SK-N-SH (cell line): ENCODE measurements at regions not wholly inside any gene's neighbourhood (a gene's known extent, or its start where the extent isn't known, plus 50 kb on each side); places are given as distances from the start of the nearest gene placed in this dataset.
A peak's percentile ranks its signal among the peaks of the same experiment; 100 is the strongest.

ENCODE experiments used
- CTCF ChIA-PET: fragments of 300-600, 350-600 bp; formaldehyde crosslinking; extraction: SDS; loops from one replicate; lab custom pipeline; 2021; lab: Yijun Ruan, JAX
- POLR2A ChIA-PET: fragments of 350-600 bp; sonication (Branson Sonifier 250); formaldehyde crosslinking; extraction: SDS; loops from one replicate; lab custom pipeline; 2020; ENCODE audit warnings: antibody characterized with exemption, inconsistent platforms; lab: Yijun Ruan, JAX
- DNase-seq: peaks from one replicate; pipeline ENCODE4 v3.0.0; 2012
- H2AFZ ChIP-seq: fragments of 200-600 bp; sonication (generic); 2 replicates; pipeline ENCODE4 v1.8.1; 2016; ENCODE audit warnings: antibody characterized with exemption, mild to moderate bottlenecking, low read depth
- H3F3A ChIP-seq: fragments of 200-600 bp; sonication (generic); replicated peaks from 2 replicates; pipeline ENCODE3; 2016; ENCODE audit warnings: antibody characterized with exemption, mild to moderate bottlenecking; ENCODE audit not compliant: insufficient read depth
- H3K27ac ChIP-seq, 2 experiments: fragments of 200-500 bp in 1 of 2; fragments of 200-600 bp in 1 of 2; sonication (Bioruptor generic) in 1 of 2; sonication (generic), shearing (Covaris generic) in 1 of 2; 2 replicates each; pipeline versions ENCODE4 v1.5.1 to v1.6.1; 2014 to 2016; ENCODE audit warnings: low read depth in 2 of 2, inconsistent platforms in 1 of 2, low read length in 1 of 2, mild to moderate bottlenecking in 1 of 2, mixed read lengths in 1 of 2
- H3K27me3 ChIP-seq: fragments of 200-600 bp; sonication (generic), shearing (Covaris generic); 2 replicates; pipeline ENCODE4 v1.6.1; 2016; ENCODE audit warnings: mixed run types; ENCODE audit not compliant: insufficient read depth
- H3K36me3 ChIP-seq, 2 experiments: fragments of 200-500 bp in 1 of 2; fragments of 200-600 bp in 1 of 2; sonication (Bioruptor generic) in 1 of 2; sonication (generic) in 1 of 2; replicated peaks in 1 of 2; 2 replicates each; pipeline versions ENCODE3 to v1.5.1; 2014 to 2016; ENCODE audit warnings: low read length in 1 of 2, mild to moderate bottlenecking in 1 of 2; ENCODE audit not compliant: insufficient read depth in 2 of 2, control insufficient read depth in 1 of 2
- H3K4me1 ChIP-seq, 2 experiments: fragments of 200-500 bp in 1 of 2; fragments of 200-600 bp in 1 of 2; sonication (Bioruptor generic) in 1 of 2; sonication (generic), shearing (Covaris generic) in 1 of 2; 2 replicates each; pipeline versions ENCODE4 v1.5.1 to v1.6.1; 2014 to 2016; ENCODE audit warnings: low read depth in 1 of 2, low read length in 1 of 2, mixed run types in 1 of 2; ENCODE audit not compliant: insufficient read depth in 2 of 2, control insufficient read depth in 1 of 2
- H3K4me2 ChIP-seq: fragments of 200-600 bp; sonication (generic), shearing (Covaris generic); 2 replicates; pipeline ENCODE4 v1.6.1; 2017; ENCODE audit warnings: mixed run types
- H3K4me3 ChIP-seq, 2 experiments: fragments of 200-500 bp in 1 of 2; fragments of 200-600 bp in 1 of 2; sonication (Bioruptor generic) in 1 of 2; sonication (generic), shearing (Covaris generic) in 1 of 2; 2 replicates each; pipeline versions ENCODE4 v1.5.1 to v1.8.1; 2014 to 2016; ENCODE audit warnings: low read depth in 2 of 2, inconsistent platforms in 1 of 2, low read length in 1 of 2, mild to moderate bottlenecking in 1 of 2, mixed read lengths in 1 of 2, moderate library complexity in 1 of 2
- H3K79me2 ChIP-seq: fragments of 200-600 bp; sonication (generic); 2 replicates; pipeline ENCODE4 v1.8.1; 2017; ENCODE audit warnings: mild to moderate bottlenecking; ENCODE audit not compliant: insufficient read depth
- H3K9ac ChIP-seq: fragments of 200-600 bp; sonication (generic); 2 replicates; pipeline ENCODE4 v1.6.1; 2017; ENCODE audit warnings: mixed run types
- H3K9me2 ChIP-seq: fragments of 200-600 bp; sonication (generic); 2 replicates; pipeline ENCODE4 v1.6.1; 2017; ENCODE audit warnings: mixed run types
- H3K9me3 ChIP-seq: fragments of 200-600 bp; sonication (generic); 2 replicates; pipeline ENCODE4 v1.6.1; 2017; ENCODE audit warnings: mixed run types, mild to moderate bottlenecking, moderate library complexity
- H4K20me1 ChIP-seq: fragments of 200-600 bp; sonication (generic); 2 replicates; pipeline ENCODE4 v1.6.1; 2017; ENCODE audit warnings: mild to moderate bottlenecking, mixed run types; ENCODE audit not compliant: insufficient read depth
- CHD2 ChIP-seq: fragments of 150-350 bp; IDR thresholded peaks from 2 replicates; pipeline ENCODE4 v1.6.1; 2018; ENCODE audit warnings: low read length; ENCODE audit not compliant: partially characterized antibody
- EP300 ChIP-seq, 2 experiments: IDR thresholded peaks; 2 replicates each; pipeline versions ENCODE4 v1.4.0 to v1.6.1; 2012; ENCODE audit warnings: borderline replicate concordance in 1 of 2, low read depth in 1 of 2, low read length in 1 of 2
- FOSL2 ChIP-seq: IDR thresholded peaks from 2 replicates; pipeline ENCODE4 v1.4.0; 2012; ENCODE audit warnings: low read depth, mild to moderate bottlenecking, moderate library complexity, borderline replicate concordance
- GABPA ChIP-seq: IDR thresholded peaks from 2 replicates; pipeline ENCODE4 v1.4.0; 2012; ENCODE audit warnings: low read depth, mild to moderate bottlenecking
- GATA2 ChIP-seq: sonication (generic); formaldehyde crosslinking; IDR thresholded peaks from 2 replicates; pipeline ENCODE4 v1.5.0; 2020; ENCODE audit warnings: mild to moderate bottlenecking, missing genetic modification reagents
- JUND ChIP-seq: IDR thresholded peaks from 2 replicates; pipeline ENCODE4 v1.4.0; 2012
- NRF1 ChIP-seq: IDR thresholded peaks from 2 replicates; pipeline ENCODE4 v1.6.1; 2012; ENCODE audit warnings: low read depth, mild to moderate bottlenecking, low read length
- POLR2AphosphoS5 ChIP-seq: IDR thresholded peaks from 2 replicates; pipeline ENCODE4 v1.6.1; 2012; ENCODE audit warnings: low read depth, low read length
- RCOR1 ChIP-seq: fragments of 150-350 bp; IDR thresholded peaks from 2 replicates; pipeline ENCODE4 v1.6.1; 2017; ENCODE audit warnings: antibody characterized with exemption, low read length
- RFX5 ChIP-seq: IDR thresholded peaks from 2 replicates; pipeline ENCODE4 v1.6.1; 2012; ENCODE audit warnings: mild to moderate bottlenecking, improper control_type of control experiment, low read length
- RXRA ChIP-seq: IDR thresholded peaks from 2 replicates; pipeline ENCODE4 v1.4.0; 2012; ENCODE audit warnings: low read depth, mild to moderate bottlenecking, borderline replicate concordance
- SIN3A ChIP-seq: IDR thresholded peaks from 2 replicates; pipeline ENCODE4 v1.6.1; 2012; ENCODE audit warnings: low read depth, mild to moderate bottlenecking, low read length, moderate library complexity, borderline replicate concordance
- SMC3 ChIP-seq: IDR thresholded peaks from 2 replicates; pipeline ENCODE4 v1.6.1; 2012; ENCODE audit warnings: low read depth, low read length, improper control_type of control experiment
- WGBS: methylation state at CpG from one replicate; pipeline ENCODE4 v1.1.6; 2017; ENCODE audit warnings: low lambda C conversion rate; 5-methylcytosine and 5-hydroxymethylcytosine counted together
- TF ChIP-seq, protein P1 (sequence below): IDR thresholded peaks from 2 replicates; pipeline ENCODE4; 2012
- TF ChIP-seq, protein P2 (sequence below): IDR thresholded peaks from 2 replicates; pipeline ENCODE4 v1.4.0; 2012; ENCODE audit warnings: low read depth, borderline replicate concordance
- TF ChIP-seq, protein P3 (sequence below): fragments of 200-600 bp; sonication (generic); IDR thresholded peaks from 2 replicates; pipeline ENCODE4 v1.6.1; 2017; ENCODE audit warnings: antibody characterized with exemption, mild to moderate bottlenecking, moderate library complexity
- TF ChIP-seq, protein P4 (sequence below): fragments of 150-350 bp; IDR thresholded peaks from 2 replicates; pipeline ENCODE4 v1.6.1; 2016; ENCODE audit warnings: mild to moderate bottlenecking, low read depth, low read length

DNA sequence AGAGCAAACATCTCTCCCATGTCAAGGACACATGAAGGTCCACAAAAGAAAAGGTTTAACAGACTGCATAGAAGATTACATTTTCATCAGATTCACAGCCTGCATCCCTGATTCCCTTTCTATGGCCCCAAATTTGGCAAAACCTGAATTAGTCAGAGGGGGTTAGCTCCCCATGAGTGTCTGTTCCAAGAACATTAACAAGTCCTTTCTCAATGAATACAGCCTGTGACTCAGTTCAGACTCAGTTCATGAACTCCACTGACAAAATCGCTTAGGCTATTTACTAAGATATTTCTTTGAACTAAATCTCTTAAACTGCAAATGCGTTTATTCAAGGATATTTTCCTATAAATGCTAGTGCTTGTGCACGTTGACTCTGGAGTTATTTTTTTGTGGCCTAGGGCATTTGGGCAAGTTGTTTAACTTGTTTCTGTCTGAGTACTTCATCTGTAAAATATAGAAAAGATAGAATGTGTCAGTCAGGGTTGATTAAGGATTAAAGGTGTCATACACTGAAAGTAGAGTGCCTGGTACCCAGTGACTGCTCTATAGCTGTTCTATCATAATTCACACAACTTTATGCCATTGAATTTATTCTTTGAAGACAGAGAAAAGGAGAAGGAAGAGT, 422.6 kb downstream of the HTR1B start:
- Histone ChIP-seq H3K79me2 (no peaks in the 10 kb centered on the region), H4K20me1 (no peaks in the 10 kb centered on the region), H3K36me3 (no peaks in the 10 kb centered on the region), H3K9ac (no peak overlapping the region), H3K4me1 (no peaks in the 10 kb centered on the region; a peak in 1 of 4 replicates), H3K9me3 (no peaks in the 10 kb centered on the region), H3K27ac (no peak overlapping the region), H2AFZ (no peak overlapping the region), H3K4me3 (no peak overlapping the region), H3K4me2 (no peak overlapping the region), H3K9me2 (no peaks in the 10 kb centered on the region), H3F3A (peaks cover 9% of the 10 kb centered on the region), H3K27me3 (no peaks in the 10 kb centered on the region)
- ChIA-PET CTCF (no interaction called here), POLR2A (no interaction called here)
- DNase-seq, result no peak
- TF ChIP-seq FOSL2 (peak; percentile 9; the same call in 1 of the 2 replicates), EP300 (IDR thresholded peaks at IDR 0.05; ENCODE audit: borderline replicate concordance in 1 of 2, low read depth in 1 of 2, low read length in 1 of 2) (no peak), NRF1 (no peak), GATA2 (CRISPR knock-in tag) (no peak), SMC3 (no peak)
- TF ChIP-seq, protein P1, sequence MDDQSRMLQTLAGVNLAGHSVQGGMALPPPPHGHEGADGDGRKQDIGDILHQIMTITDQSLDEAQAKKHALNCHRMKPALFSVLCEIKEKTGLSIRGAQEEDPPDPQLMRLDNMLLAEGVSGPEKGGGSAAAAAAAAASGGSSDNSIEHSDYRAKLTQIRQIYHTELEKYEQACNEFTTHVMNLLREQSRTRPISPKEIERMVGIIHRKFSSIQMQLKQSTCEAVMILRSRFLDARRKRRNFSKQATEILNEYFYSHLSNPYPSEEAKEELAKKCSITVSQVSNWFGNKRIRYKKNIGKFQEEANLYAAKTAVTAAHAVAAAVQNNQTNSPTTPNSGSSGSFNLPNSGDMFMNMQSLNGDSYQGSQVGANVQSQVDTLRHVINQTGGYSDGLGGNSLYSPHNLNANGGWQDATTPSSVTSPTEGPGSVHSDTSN, result no peak
- 6% methylated on average over 3 of the region's 3 CpGs for WGBS

DNA sequence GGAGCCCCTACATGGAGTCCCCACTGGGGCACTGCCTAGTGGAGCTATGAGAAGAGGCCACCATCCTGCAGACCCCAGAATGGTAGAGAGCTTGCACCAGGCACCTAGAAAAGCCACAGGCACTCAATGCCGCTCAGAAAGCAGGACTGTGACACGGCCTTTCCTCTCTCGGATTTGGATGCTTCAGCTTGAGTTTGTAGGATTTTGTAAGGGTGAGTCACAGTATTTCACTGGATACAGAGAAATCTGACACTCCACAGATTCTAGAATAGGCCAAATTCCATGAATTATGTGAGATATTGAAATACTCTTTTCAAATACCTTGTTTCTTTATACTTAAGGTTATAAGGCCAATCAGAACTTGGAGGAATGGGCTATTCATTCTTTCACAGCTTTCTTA, 424.5 kb downstream of the HTR1B start:
- Histone ChIP-seq H3K27ac (peak overlapping the region; percentile 26 to 47), H3K9me3 (no peaks in the 10 kb centered on the region), H3K4me3 (no peak overlapping the region), H3K4me1 (no peaks in the 10 kb centered on the region; a peak in 2 of 4 replicates), H3F3A (peaks cover 10% of the 10 kb centered on the region), H3K4me2 (0 out of 2 replicates have a peak overlapping the region, but pooled peaks have one; percentile 39), H3K79me2 (no peaks in the 10 kb centered on the region), H3K9me2 (no peaks in the 10 kb centered on the region), H3K27me3 (no peaks in the 10 kb centered on the region), H2AFZ (no peak overlapping the region), H3K36me3 (no peaks in the 10 kb centered on the region), H3K9ac (no peak overlapping the region), H4K20me1 (no peaks in the 10 kb centered on the region)
- ChIA-PET POLR2A (no interaction called here), CTCF (no interaction called here)
- TF ChIP-seq FOSL2 (peak; percentile 60; the same call in 1 of the 2 replicates), JUND (peak; percentile 36; the same call in 1 of the 2 replicates), EP300 (IDR thresholded peaks at IDR 0.05; ENCODE audit: borderline replicate concordance in 1 of 2, low read depth in 1 of 2, low read length in 1 of 2) (0 out of 4 replicates have a peak, but pooled peaks of 1 of the 2 experiments have one; percentile 12), POLR2AphosphoS5 (no peak)
- 17% methylated on average over 3 of the region's 3 CpGs for WGBS
- no peak for DNase-seq

DNA sequence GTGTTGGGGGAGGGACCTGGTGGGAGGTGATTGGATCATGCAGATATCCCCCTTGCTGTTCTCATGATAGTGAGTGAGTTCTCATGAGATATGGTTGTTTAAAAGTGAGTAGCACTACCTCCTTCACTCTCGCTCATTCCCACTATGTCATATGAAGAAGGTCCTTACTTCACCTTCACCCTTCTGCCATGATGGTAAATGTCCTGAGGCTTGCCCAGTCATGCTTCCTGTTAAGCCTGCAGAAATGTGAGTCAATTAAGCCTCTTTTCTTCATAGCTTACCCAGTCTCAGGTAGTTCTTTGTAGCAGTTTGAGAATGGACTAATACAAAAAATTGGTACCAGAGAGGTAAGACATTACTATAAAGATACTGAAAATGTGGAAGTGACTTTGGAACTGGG, 425.9 kb downstream of the HTR1B start:
- CTCF ChIA-PET, result no interaction called here
- Histone ChIP-seq H3F3A (peaks cover 16% of the 10 kb centered on the region), H3K9me3 (no peaks in the 10 kb centered on the region), H3K9me2 (no peaks in the 10 kb centered on the region), H3K36me3 (no peaks in the 10 kb centered on the region), H3K9ac (no peak overlapping the region), H3K27ac (no peak overlapping the region), H3K4me3 (no peak overlapping the region), H3K4me1 (no peaks in the 10 kb centered on the region; a peak in 2 of 4 replicates), H3K27me3 (no peaks in the 10 kb centered on the region), H2AFZ (no peak overlapping the region), H4K20me1 (no peaks in the 10 kb centered on the region), H3K4me2 (no peak overlapping the region), H3K79me2 (no peaks in the 10 kb centered on the region)
- POLR2A ChIA-PET, result no interaction called here
- WGBS, result 65% methylated on average over 1 of the region's 1 CpG
- DNase-seq, result no peak
- TF ChIP-seq NRF1 (no peak), RCOR1 (no peak), GABPA (no peak), FOSL2 (no peak), RFX5 (no peak), SMC3 (no peak), CHD2 (no peak), SIN3A (no peak), RXRA (no peak)
- TF ChIP-seq, protein P2, sequence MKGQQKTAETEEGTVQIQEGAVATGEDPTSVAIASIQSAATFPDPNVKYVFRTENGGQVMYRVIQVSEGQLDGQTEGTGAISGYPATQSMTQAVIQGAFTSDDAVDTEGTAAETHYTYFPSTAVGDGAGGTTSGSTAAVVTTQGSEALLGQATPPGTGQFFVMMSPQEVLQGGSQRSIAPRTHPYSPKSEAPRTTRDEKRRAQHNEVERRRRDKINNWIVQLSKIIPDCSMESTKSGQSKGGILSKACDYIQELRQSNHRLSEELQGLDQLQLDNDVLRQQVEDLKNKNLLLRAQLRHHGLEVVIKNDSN, result no peak
- TF ChIP-seq, protein P3, sequence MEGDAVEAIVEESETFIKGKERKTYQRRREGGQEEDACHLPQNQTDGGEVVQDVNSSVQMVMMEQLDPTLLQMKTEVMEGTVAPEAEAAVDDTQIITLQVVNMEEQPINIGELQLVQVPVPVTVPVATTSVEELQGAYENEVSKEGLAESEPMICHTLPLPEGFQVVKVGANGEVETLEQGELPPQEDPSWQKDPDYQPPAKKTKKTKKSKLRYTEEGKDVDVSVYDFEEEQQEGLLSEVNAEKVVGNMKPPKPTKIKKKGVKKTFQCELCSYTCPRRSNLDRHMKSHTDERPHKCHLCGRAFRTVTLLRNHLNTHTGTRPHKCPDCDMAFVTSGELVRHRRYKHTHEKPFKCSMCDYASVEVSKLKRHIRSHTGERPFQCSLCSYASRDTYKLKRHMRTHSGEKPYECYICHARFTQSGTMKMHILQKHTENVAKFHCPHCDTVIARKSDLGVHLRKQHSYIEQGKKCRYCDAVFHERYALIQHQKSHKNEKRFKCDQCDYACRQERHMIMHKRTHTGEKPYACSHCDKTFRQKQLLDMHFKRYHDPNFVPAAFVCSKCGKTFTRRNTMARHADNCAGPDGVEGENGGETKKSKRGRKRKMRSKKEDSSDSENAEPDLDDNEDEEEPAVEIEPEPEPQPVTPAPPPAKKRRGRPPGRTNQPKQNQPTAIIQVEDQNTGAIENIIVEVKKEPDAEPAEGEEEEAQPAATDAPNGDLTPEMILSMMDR, result no peak
- TF ChIP-seq, protein P4, sequence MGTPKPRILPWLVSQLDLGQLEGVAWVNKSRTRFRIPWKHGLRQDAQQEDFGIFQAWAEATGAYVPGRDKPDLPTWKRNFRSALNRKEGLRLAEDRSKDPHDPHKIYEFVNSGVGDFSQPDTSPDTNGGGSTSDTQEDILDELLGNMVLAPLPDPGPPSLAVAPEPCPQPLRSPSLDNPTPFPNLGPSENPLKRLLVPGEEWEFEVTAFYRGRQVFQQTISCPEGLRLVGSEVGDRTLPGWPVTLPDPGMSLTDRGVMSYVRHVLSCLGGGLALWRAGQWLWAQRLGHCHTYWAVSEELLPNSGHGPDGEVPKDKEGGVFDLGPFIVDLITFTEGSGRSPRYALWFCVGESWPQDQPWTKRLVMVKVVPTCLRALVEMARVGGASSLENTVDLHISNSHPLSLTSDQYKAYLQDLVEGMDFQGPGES, result no peak
